Upper lobe of right lung (tissue), 1 donor: ENCODE measurements at regions not wholly inside any gene's neighbourhood (a gene's known extent, or its start where the extent isn't known, plus 50 kb on each side); places are given as distances from the start of the nearest gene placed in this dataset.

Source experiments
- ATAC-seq: fragments of 200-7000 bp; cut with Tn5 transposase; one replicate; pipeline ENCODE4 v1.9.1; 2020; ENCODE audit warnings: mild to moderate bottlenecking, moderate library complexity
- DNase-seq: peaks from one replicate; pipeline ENCODE4 v3.0.0-alpha.2; 2020
- H3K27ac ChIP-seq: fragments of 200-600 bp; one replicate; pipeline ENCODE4 v1.8.0; 2022
- H3K27me3 ChIP-seq: fragments of 200-600 bp; one replicate; pipeline ENCODE4 v1.8.0; 2022; ENCODE audit warnings: mild to moderate bottlenecking
- H3K36me3 ChIP-seq: fragments of 200-600 bp; one replicate; pipeline ENCODE4 v1.8.0; 2022
- H3K4me1 ChIP-seq: fragments of 200-600 bp; one replicate; pipeline ENCODE4 v1.8.0; 2022
- H3K4me3 ChIP-seq: fragments of 200-600 bp; one replicate; pipeline ENCODE4 v1.8.0; 2022; ENCODE audit warnings: mild to moderate bottlenecking
- H3K9me3 ChIP-seq: fragments of 200-600 bp; one replicate; pipeline ENCODE4 v1.8.0; 2022
- intact Hi-C: fragments of 100-400 bp; cut with DNase I; formaldehyde crosslinking; loops from one replicate; pipeline ENCODE4 v1.11.0; 2022
- TF ChIP-seq, protein P1 (sequence below): fragments of 200-600 bp; IDR thresholded peaks from one replicate; pipeline ENCODE4 v1.8.0; 2022; ENCODE audit warnings: antibody characterized with exemption
- donor health status: DM: no; HTN: yes; CAD: no; lungs with severe emphysema.

DNA sequence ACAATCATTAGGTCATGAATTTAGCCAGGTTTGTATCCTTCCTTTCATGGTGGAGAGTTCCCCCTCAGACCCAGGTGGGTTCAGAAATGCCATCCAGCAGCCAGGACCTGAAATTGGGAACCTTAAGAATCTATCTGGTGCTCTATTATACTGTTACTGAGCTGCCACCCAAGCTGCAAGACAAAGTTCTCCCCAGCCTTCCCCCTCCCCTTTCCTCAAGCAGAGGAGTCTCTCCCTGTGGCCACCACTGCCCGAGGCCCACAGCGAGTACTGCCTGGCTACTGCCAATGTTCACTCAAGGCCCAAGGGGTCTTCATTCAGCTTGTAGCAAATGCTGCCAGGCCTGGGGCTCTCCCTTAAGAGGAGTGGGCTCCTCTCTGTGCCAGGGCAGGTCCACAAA, 133.8 kb downstream of the TMEM38B start:
- ATAC-seq (no peak), DNase-seq (no peak)
- Histone ChIP-seq H3K4me3 (no peak overlapping the region), H3K36me3 (no peaks in the 10 kb centered on the region), H3K27me3 (no peaks in the 10 kb centered on the region), H3K9me3 (no peaks in the 10 kb centered on the region), H3K4me1 (no peaks in the 10 kb centered on the region), H3K27ac (no peak overlapping the region)
- TF ChIP-seq, protein P1, sequence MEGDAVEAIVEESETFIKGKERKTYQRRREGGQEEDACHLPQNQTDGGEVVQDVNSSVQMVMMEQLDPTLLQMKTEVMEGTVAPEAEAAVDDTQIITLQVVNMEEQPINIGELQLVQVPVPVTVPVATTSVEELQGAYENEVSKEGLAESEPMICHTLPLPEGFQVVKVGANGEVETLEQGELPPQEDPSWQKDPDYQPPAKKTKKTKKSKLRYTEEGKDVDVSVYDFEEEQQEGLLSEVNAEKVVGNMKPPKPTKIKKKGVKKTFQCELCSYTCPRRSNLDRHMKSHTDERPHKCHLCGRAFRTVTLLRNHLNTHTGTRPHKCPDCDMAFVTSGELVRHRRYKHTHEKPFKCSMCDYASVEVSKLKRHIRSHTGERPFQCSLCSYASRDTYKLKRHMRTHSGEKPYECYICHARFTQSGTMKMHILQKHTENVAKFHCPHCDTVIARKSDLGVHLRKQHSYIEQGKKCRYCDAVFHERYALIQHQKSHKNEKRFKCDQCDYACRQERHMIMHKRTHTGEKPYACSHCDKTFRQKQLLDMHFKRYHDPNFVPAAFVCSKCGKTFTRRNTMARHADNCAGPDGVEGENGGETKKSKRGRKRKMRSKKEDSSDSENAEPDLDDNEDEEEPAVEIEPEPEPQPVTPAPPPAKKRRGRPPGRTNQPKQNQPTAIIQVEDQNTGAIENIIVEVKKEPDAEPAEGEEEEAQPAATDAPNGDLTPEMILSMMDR, result no peak
- intact Hi-C loops, result no loop called here

DNA sequence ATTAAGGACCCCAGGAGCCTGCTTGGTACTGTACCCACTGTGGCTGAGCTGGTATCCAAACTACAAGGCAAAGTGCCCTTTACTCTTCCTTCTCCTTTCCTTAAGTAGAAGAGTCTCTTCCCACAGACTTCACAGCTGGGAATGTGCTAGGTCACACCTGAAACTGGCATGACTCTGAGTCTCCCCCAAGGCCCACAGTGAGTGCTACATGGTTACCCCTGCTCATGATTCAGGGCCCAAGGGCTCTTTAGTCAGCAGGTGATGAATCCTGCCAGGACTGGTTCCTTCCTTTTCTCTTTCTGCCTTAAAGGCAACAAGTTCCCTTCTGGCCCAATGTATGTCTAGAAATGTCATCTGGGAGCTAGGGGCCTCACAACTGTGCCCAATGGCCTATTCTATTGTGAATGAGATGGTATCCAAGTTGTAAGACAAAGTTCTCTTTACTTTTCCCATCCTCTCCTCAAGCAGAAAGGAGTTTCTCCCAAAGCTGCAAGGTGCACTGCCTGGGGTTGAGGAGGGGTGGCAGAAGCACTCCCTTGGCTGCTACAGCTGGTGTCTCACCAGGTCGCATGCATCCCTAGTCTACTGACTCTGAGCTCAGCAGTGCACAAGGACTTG, 134.4 kb downstream of the TMEM38B start:
- Histone ChIP-seq H3K36me3 (no peaks in the 10 kb centered on the region), H3K27me3 (no peaks in the 10 kb centered on the region), H3K9me3 (no peaks in the 10 kb centered on the region), H3K27ac (no peak overlapping the region), H3K4me1 (no peaks in the 10 kb centered on the region), H3K4me3 (no peak overlapping the region)
- DNase-seq (no peak), ATAC-seq (peak; percentile 12)
- TF ChIP-seq, protein P1, result no peak
- intact Hi-C loops, result no loop called here

DNA sequence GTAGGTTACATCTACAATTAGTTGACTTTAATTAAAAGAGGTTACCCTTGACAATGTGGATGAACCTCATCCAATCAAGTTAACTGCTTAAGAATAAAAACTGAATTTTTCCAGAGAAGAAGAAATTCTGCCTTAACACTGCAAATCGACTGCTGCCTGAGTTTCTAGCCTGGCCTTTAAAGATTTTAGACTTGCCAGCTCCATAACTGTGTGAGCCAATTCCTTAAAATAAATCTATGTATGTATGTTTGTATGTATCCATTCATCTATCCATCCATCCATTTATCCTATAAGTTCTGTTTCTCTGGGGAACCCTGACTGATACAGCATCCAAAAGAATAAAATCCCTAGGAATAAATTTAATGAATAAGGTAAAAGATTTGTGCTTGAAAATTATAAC, 136.1 kb downstream of the TMEM38B start:
- no peak for DNase-seq

DNA sequence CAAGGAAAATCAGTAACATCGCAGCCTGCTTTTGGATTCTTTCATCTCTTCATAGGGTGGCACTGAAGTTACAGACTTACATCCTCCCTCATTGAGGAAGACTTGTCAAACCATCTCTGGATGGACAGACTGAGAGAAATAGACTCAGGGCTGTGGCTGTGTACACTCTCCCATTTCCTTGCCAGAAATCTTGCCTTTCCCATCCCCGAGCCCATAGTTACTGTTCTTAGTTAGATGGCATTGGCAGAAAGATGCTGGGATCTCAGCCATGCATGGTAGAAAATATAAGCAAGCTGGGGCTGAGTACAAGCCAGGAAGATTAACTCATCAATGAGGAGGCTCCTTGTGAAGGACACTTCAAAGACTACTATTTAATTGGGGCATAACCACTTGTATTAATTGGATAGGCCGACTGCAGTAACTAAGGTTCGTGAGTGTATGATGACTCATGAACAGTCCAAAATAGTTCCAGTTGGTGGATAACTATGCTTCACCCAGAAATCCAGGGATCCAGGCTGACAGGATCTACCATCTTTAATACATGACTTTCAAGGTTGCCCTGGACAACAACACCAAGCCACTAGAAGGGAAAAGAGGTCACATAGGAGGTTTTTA, 137.9 kb downstream of the TMEM38B start:
- H3K4me1 ChIP-seq, result no peaks in the 10 kb centered on the region
- no peak for DNase-seq

More for the DNA sequence above, 136.1 kb downstream of the TMEM38B start:
- TF ChIP-seq, protein P1, result no peak
- Histone ChIP-seq H3K9me3 (no peaks in the 10 kb centered on the region), H3K4me1 (no peaks in the 10 kb centered on the region), H3K27ac (no peak overlapping the region), H3K36me3 (no peaks in the 10 kb centered on the region), H3K4me3 (no peak overlapping the region), H3K27me3 (no peaks in the 10 kb centered on the region)
- no peak for ATAC-seq
- intact Hi-C loops, result no loop called here

DNA sequence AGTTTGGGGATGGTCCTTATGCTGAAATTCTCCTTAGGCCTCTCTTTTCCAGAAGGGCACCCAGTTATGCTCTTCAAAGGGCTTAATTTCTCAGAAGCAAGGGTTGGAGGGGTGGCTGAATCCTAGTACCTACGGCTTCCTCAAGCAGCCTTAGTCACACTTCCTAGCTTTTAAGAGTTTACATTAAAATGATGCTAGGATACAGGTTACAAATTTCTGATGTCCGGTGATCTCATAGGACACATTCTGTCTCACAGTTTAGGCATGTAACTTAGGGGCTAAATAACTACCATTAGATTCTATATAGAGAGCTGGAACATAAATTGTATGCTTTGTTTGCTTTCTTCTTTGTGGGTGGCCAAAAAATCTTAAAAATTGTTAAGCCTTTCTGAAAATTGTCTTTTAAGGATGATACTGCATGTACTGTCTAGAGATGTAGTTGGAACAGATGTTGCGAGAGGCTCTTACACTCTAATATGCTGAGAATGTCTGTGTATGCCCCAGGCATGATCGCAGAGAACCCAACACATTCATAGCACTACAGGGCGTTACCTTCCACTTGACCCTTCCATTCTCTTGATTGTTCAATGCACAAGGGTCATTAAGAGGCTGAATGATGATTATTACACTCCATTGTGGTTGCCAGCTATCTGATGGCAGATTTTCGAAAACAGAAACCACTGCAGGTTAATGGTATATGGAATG, 139.1 kb downstream of the TMEM38B start:
- ATAC-seq, result no peak
- no peaks in the 10 kb centered on the region for H3K9me3 ChIP-seq
- no peak overlapping the region for H3K27ac ChIP-seq
- no peaks in the 10 kb centered on the region for H3K27me3 ChIP-seq
- H3K4me1 ChIP-seq, result no peaks in the 10 kb centered on the region
- no peak for DNase-seq
- TF ChIP-seq, protein P1, result no peak
- no peak overlapping the region for H3K4me3 ChIP-seq
- intact Hi-C loops, result no loop called here
- no peaks in the 10 kb centered on the region for H3K36me3 ChIP-seq

More for the DNA sequence above, 137.9 kb downstream of the TMEM38B start:
- TF ChIP-seq, protein P1, result no peak
- no peaks in the 10 kb centered on the region for H3K27me3 ChIP-seq
- no peaks in the 10 kb centered on the region for H3K9me3 ChIP-seq
- intact Hi-C loops, result no loop called here
- no peak for ATAC-seq
- H3K27ac ChIP-seq, result no peak overlapping the region
- H3K36me3 ChIP-seq, result no peaks in the 10 kb centered on the region
- no peak overlapping the region for H3K4me3 ChIP-seq
